Duodenal mucosa (tissue), 2 donors: ENCODE measurements at regions not wholly inside any gene's neighbourhood (a gene's known extent, or its start where the extent isn't known, plus 50 kb on each side); places are given as distances from the start of the nearest gene placed in this dataset.

Experiments used
- H3K27ac ChIP-seq: one replicate; pipeline ENCODE4 v1.7.0; 2013; ENCODE audit warnings: low read depth, low read length
- H3K27me3 ChIP-seq, 2 donors: one replicate each; pipeline ENCODE4 v1.7.0; 2013; ENCODE audit warnings: low read length in 2 of 2, control low read depth in 1 of 2; ENCODE audit not compliant: insufficient read depth in 2 of 2, control insufficient read depth in 1 of 2
- H3K36me3 ChIP-seq, 2 donors: one replicate each; pipeline ENCODE4 v1.7.0; 2013; ENCODE audit warnings: low read length in 2 of 2, control low read depth in 1 of 2; ENCODE audit not compliant: insufficient read depth in 2 of 2, control insufficient read depth in 1 of 2
- H3K4me1 ChIP-seq, 2 donors: one replicate each; pipeline ENCODE4 v1.7.0; 2013; ENCODE audit warnings: low read length in 2 of 2, control low read depth in 1 of 2; ENCODE audit not compliant: insufficient read depth in 2 of 2, control insufficient read depth in 1 of 2
- H3K4me3 ChIP-seq, 2 donors: one replicate each; pipeline ENCODE4 v1.7.0; 2013; ENCODE audit warnings: low read length in 2 of 2, low read depth in 1 of 2
- H3K9ac ChIP-seq, 2 donors: one replicate each; pipeline ENCODE4 v1.7.0; 2013; ENCODE audit warnings: low read length in 2 of 2, low read depth in 1 of 2
- H3K9me3 ChIP-seq, 2 donors: one replicate each; pipeline ENCODE4 v1.7.0; 2013; ENCODE audit warnings: low read length in 2 of 2, control low read depth in 1 of 2; ENCODE audit not compliant: control insufficient read depth in 1 of 2

GRCh38 chr6:100980949-100981348 is 99.8 kb upstream of the ASCC3 start:
- no peaks in the 10 kb centered on the region for H3K4me1 ChIP-seq
- no peaks in the 10 kb centered on the region for H3K36me3 ChIP-seq
- no peak overlapping the region for H3K9ac ChIP-seq
- no peak overlapping the region for H3K27ac ChIP-seq
- H3K4me3 ChIP-seq: no peak overlapping the region
- no peaks in the 10 kb centered on the region for H3K9me3 ChIP-seq
- H3K27me3 ChIP-seq: no peaks in the 10 kb centered on the region

GRCh38 chr6:100986921-100987320 is 105.8 kb upstream of the ASCC3 start:
- no peaks in the 10 kb centered on the region for H3K4me1 ChIP-seq
- no peak overlapping the region for H3K9ac ChIP-seq
- no peaks in the 10 kb centered on the region for H3K9me3 ChIP-seq
- no peak overlapping the region for H3K27ac ChIP-seq
- H3K4me3 ChIP-seq: no peak overlapping the region
- no peaks in the 10 kb centered on the region for H3K36me3 ChIP-seq
- H3K27me3 ChIP-seq: no peaks in the 10 kb centered on the region

GRCh38 chr6:100987556-100987955 is 106.4 kb upstream of the ASCC3 start:
- H3K9ac ChIP-seq: no peak overlapping the region

GRCh38 chr6:100988391-100988984 is 107.4 kb upstream of the ASCC3 start:
- H3K9ac ChIP-seq: no peak overlapping the region
- H3K27ac ChIP-seq: no peak overlapping the region
- H3K4me3 ChIP-seq: no peak overlapping the region
- H3K4me1 ChIP-seq: no peaks in the 10 kb centered on the region
- H3K9me3 ChIP-seq: no peaks in the 10 kb centered on the region
- H3K27me3 ChIP-seq: no peaks in the 10 kb centered on the region
- H3K36me3 ChIP-seq: no peaks in the 10 kb centered on the region

More at GRCh38 chr6:100987556-100987955, 106.4 kb upstream of the ASCC3 start:
- H3K4me3 ChIP-seq: no peak overlapping the region
- H3K4me1 ChIP-seq: no peaks in the 10 kb centered on the region
- H3K36me3 ChIP-seq: no peaks in the 10 kb centered on the region
- no peaks in the 10 kb centered on the region for H3K27me3 ChIP-seq
- H3K9me3 ChIP-seq: no peaks in the 10 kb centered on the region
- no peak overlapping the region for H3K27ac ChIP-seq

GRCh38 chr6:100990070-100990469 is 108.9 kb upstream of the ASCC3 start:
- H3K27ac ChIP-seq: no peak overlapping the region
- H3K4me3 ChIP-seq: no peak overlapping the region
- no peaks in the 10 kb centered on the region for H3K36me3 ChIP-seq
- no peak overlapping the region for H3K9ac ChIP-seq
- no peaks in the 10 kb centered on the region for H3K27me3 ChIP-seq
- H3K9me3 ChIP-seq: no peaks in the 10 kb centered on the region
- H3K4me1 ChIP-seq: no peaks in the 10 kb centered on the region

- Histone ChIP-seq H3K27me3 (no peaks in the 10 kb centered on the region), H3K4me3 (no peak overlapping the region), H3K9me3 (no peaks in the 10 kb centered on the region), H3K9ac (no peak overlapping the region), H3K27ac (no peak overlapping the region), H3K36me3 (no peaks in the 10 kb centered on the region), H3K4me1 (no peaks in the 10 kb centered on the region)
Observed at GRCh38 chr6:100996409-100996808, 115.3 kb upstream of the ASCC3 start.

GRCh38 chr6:100998111-100998510 is 117.0 kb upstream of the ASCC3 start:
- Histone ChIP-seq H3K27me3 (no peaks in the 10 kb centered on the region), H3K36me3 (no peaks in the 10 kb centered on the region), H3K27ac (no peak overlapping the region), H3K9me3 (no peaks in the 10 kb centered on the region), H3K4me1 (no peaks in the 10 kb centered on the region), H3K9ac (no peak overlapping the region), H3K4me3 (no peak overlapping the region)

GRCh38 chr6:100999034-100999597 is 118.0 kb upstream of the ASCC3 start:
- no peaks in the 10 kb centered on the region for H3K4me1 ChIP-seq
- no peak overlapping the region for H3K27ac ChIP-seq
- no peak overlapping the region for H3K4me3 ChIP-seq
- no peaks in the 10 kb centered on the region for H3K36me3 ChIP-seq
- no peaks in the 10 kb centered on the region for H3K27me3 ChIP-seq
- H3K9me3 ChIP-seq: no peaks in the 10 kb centered on the region
- H3K9ac ChIP-seq: no peak overlapping the region

GRCh38 chr6:101000341-101000740 is 119.2 kb upstream of the ASCC3 start:
- H3K9me3 ChIP-seq: no peaks in the 10 kb centered on the region

GRCh38 chr6:101001012-101001411 is 119.9 kb upstream of the ASCC3 start:
- Histone ChIP-seq H3K27me3 (no peaks in the 10 kb centered on the region), H3K4me3 (no peak overlapping the region), H3K27ac (no peak overlapping the region), H3K4me1 (no peaks in the 10 kb centered on the region), H3K36me3 (no peaks in the 10 kb centered on the region), H3K9me3 (no peaks in the 10 kb centered on the region), H3K9ac (no peak overlapping the region)

More at GRCh38 chr6:101000341-101000740, 119.2 kb upstream of the ASCC3 start:
- Histone ChIP-seq H3K4me1 (no peaks in the 10 kb centered on the region), H3K4me3 (no peak overlapping the region), H3K27me3 (no peaks in the 10 kb centered on the region), H3K27ac (no peak overlapping the region), H3K36me3 (no peaks in the 10 kb centered on the region), H3K9ac (no peak overlapping the region)
